ENCODE measurements at regions not wholly inside any gene's neighbourhood (a gene's known extent, or its start where the extent isn't known, plus 50 kb on each side); places are given as distances from the start of the nearest gene placed in this dataset.

DNA sequence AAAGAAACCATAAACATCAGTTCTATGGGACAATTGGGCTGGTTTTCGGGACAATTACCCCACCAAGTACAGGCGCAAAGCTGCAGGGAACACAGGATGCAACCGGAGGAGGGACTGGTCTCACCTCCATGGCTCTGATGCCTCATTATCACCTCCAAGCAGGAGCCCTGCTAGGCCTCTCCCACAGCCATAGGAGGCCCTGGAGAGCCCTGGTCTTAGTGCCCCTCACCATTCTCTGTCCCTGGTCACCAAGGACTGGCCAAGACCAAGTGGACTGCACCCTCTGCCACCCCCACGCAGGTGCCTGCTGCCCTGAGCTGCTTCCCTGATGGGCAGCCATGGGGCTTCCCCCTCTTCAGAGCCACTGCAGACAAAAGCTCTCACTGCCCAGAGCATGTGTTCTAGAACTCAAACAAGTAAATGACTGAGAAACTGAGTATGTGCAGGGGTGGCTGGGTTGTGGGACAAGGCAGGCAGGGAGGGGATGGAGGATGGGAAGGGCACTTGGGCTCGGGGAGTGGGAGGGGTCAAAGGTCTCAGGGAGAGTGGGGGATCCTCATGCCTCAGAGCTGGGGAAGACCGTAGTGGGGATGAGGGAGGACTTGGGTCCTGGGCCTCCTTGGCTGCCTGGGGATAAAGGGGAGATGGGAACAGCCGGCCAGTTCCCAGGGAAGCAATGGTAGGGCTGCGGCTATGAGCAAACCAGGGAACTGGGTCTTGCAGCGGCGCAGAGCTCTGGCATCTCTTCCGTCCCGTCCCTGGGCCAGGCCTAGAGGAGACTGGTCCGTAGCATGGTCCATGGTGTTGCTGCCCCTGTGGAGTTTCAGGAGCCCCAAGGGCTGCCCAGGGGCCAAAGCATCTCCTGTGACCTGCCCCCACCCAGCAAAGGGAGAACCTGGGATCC lies 435.1 kb downstream of the PREX1 start:
- Histone ChIP-seq H3K4me1 (ENCODE audit: insufficient read depth, low read length) (no peaks in the 10 kb centered on the region), H3K27me3 (ENCODE audit: insufficient read depth, low read length) (no peaks in the 10 kb centered on the region), H3K9me3 (ENCODE audit: low read depth, low read length) (no peaks in the 10 kb centered on the region), H3K4me3 (ENCODE audit: low read length) (no peak overlapping the region)

DNA sequence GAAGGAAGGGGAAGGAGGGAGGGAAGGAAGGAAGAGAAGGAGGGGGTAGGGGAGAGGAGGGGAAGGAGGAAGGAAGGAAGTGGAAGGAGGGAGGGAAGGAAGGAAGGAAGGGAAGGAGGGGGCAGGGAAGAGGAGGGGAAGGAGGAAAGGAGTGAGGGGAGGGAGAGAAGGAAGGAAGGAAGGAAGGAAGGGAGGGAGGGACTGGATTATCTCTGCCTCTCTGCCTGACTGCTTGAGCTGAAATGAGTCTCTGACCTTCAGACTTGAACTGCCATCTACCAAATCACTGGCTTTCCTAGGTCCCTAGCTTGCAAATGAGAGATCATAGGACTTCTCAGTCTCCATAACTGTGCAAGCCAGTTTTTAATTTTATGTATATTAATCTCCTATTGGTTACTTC lies 436.8 kb downstream of the PREX1 start:
- Histone ChIP-seq H3K4me1 (ENCODE audit: insufficient read depth, low read length) (no peaks in the 10 kb centered on the region), H3K9me3 (ENCODE audit: low read depth, low read length) (no peaks in the 10 kb centered on the region), H3K27me3 (ENCODE audit: insufficient read depth, low read length) (no peaks in the 10 kb centered on the region), H3K4me3 (ENCODE audit: low read length) (no peak overlapping the region)

DNA sequence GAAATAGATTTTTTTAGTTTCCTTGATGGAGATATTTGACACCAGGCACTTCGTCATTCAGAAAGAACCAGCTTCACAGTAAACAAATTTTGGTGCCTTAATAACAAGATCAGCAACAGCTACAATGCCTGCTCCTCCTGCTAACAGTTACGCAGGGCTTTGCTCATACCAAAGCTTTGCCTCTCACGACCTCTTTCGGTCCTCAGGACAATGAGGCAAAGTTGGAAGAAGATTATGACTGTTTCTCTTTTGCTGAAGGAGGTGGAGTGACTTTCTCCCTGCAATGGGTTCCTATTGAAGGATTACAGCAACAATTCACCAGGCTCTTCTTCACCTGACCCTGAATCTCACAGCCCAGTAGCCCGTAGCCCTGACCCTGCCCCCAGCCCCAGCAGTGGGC lies 440.1 kb downstream of the PREX1 start:
- Histone ChIP-seq H3K4me1 (ENCODE audit: insufficient read depth, low read length) (no peaks in the 10 kb centered on the region), H3K9me3 (ENCODE audit: low read depth, low read length) (no peaks in the 10 kb centered on the region), H3K4me3 (ENCODE audit: low read length) (no peak overlapping the region), H3K27me3 (ENCODE audit: insufficient read depth, low read length) (no peaks in the 10 kb centered on the region)

DNA sequence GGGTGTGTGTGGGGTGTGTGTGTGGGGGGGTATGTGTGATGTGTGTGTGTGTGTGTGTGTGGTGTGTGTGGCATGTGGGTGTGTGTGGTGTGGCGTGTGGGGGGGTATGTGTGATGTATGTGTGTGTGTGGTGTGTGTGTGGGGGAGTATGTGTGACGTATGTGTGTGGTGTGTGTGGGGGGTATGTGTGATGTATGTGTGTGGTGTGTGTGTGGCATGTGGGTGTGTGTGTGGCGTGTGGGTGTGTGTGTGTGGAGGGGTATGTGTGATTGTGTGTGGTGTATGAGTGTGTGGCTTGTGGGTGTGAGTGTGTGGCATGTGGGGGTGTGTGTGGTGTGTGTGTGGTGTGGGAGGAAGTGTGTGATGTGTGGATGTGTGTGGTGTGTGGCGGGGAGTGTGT lies 442.3 kb downstream of the PREX1 start:
- H3K4me1 ChIP-seq (ENCODE audit: insufficient read depth, low read length): no peaks in the 10 kb centered on the region
- no peak overlapping the region for H3K4me3 ChIP-seq (ENCODE audit: low read length)
- no peaks in the 10 kb centered on the region for H3K9me3 ChIP-seq (ENCODE audit: low read depth, low read length)
- H3K27me3 ChIP-seq (ENCODE audit: insufficient read depth, low read length): no peaks in the 10 kb centered on the region

GRCh38 chr20:48385114-48385513 lies 442.7 kb downstream of the PREX1 start:
- H3K27me3 ChIP-seq (ENCODE audit: insufficient read depth, low read length): no peaks in the 10 kb centered on the region
- H3K4me1 ChIP-seq (ENCODE audit: insufficient read depth, low read length): no peaks in the 10 kb centered on the region
- no peak overlapping the region for H3K4me3 ChIP-seq (ENCODE audit: low read length)
- H3K9me3 ChIP-seq (ENCODE audit: low read depth, low read length): no peaks in the 10 kb centered on the region

DNA sequence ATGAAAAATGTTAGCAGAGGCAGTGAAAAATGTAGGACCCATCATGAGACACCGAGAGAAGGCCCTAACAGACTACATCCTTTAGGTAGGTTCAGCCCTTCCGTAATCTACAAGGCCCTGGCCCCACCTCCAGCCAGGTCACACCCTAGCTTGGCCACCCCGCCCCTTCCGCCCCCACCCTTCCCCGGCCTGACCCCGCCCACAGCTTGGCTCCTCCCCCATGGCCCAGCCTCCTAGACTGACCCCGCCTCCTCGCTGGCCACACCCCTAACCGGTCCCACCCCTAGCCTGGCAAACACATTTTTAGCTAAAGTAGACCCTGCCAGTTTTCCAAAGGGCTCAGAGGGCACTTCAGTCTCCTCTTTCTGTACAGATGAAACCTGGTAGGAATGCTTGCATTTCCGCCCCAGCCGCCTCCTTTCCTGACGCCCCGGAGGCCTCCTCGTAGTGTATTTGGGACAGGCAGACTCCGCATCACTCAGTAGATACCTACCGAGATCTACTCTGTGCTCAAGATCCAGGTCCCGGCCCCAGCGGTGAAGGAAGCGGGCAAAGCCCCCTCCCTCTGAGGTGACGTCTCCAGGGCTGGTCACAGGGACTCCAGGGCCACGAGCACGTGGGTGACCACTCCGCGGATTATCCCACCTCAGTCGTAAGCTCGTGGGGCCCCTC lies 443.5 kb downstream of the PREX1 start:
- H3K4me3 ChIP-seq (ENCODE audit: low read length): no peak overlapping the region

GRCh38 chr20:48383252-48383651 lies 444.5 kb downstream of the PREX1 start:
- H3K4me1 ChIP-seq (ENCODE audit: insufficient read depth, low read length): no peaks in the 10 kb centered on the region
- H3K27me3 ChIP-seq (ENCODE audit: insufficient read depth, low read length): no peaks in the 10 kb centered on the region
- H3K9me3 ChIP-seq (ENCODE audit: low read depth, low read length): no peaks in the 10 kb centered on the region
- no peak overlapping the region for H3K4me3 ChIP-seq (ENCODE audit: low read length)

More for the DNA sequence above, 443.5 kb downstream of the PREX1 start:
- Histone ChIP-seq H3K4me1 (ENCODE audit: insufficient read depth, low read length) (no peaks in the 10 kb centered on the region), H3K27me3 (ENCODE audit: insufficient read depth, low read length) (no peaks in the 10 kb centered on the region), H3K9me3 (ENCODE audit: low read depth, low read length) (no peaks in the 10 kb centered on the region)

DNA sequence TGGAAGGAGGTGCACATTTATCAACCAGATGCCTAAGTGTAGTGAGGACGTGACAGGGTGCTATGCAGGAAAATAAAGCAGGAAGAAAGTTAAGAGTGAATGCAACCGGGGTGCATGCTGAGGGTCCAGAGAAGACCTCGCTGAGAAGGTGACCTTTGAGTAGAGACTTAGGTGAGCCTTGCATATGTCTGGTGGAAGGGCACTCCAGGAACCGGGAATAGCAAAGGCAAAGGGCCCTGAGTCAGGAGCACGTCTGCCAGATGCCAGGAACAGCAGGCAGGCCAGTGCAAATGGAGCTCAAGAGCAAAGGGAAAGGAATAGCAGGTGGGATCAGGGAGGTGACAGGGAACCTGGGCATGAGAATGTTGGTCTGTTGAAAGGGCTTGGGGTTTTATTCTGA lies 445.5 kb downstream of the PREX1 start:
- Histone ChIP-seq H3K9me3 (ENCODE audit: low read depth, low read length) (no peaks in the 10 kb centered on the region), H3K4me1 (ENCODE audit: insufficient read depth, low read length) (no peaks in the 10 kb centered on the region), H3K4me3 (ENCODE audit: low read length) (no peak overlapping the region), H3K27me3 (ENCODE audit: insufficient read depth, low read length) (no peaks in the 10 kb centered on the region)

DNA sequence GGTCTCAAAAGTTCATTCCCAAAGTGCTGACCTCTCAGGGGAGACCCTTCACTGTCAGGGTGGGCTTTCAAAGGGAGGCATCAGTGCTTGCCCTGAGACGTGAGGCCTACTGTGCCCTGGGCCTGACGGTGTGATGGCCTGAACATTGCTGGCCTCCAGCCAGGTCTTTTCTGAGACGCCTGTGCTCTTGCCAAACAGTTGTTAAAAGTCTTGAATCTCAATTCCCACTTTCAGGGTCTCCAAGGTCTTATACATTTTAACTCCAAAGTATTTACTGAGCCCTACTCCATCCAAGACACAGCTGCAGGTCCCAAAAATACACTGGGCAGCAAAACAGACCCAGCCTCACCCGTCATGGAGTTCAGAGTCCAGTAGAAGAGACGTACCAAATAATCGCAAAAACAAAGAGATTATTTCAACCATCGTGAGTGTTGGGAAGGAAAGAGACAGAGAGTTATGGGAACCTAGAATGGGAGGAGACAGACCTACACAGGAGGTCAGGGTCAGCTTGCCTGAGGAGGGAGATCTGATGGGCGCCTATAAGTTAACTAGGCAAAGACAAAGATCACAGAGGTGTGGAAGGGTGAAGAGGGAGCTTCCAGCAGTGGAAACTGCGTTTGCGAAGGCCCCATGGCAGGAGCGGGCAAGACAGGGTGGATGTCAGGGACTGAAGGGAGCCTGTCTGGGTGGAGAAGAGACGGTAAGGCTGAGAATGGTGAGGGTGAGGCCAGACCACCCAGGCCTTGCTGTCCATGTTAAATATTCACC lies 446.3 kb downstream of the PREX1 start:
- H3K9me3 ChIP-seq (ENCODE audit: low read depth, low read length): no peaks in the 10 kb centered on the region
- no peaks in the 10 kb centered on the region for H3K27me3 ChIP-seq (ENCODE audit: insufficient read depth, low read length)
- no peak overlapping the region for H3K4me3 ChIP-seq (ENCODE audit: low read length)
- no peaks in the 10 kb centered on the region for H3K4me1 ChIP-seq (ENCODE audit: insufficient read depth, low read length)

DNA sequence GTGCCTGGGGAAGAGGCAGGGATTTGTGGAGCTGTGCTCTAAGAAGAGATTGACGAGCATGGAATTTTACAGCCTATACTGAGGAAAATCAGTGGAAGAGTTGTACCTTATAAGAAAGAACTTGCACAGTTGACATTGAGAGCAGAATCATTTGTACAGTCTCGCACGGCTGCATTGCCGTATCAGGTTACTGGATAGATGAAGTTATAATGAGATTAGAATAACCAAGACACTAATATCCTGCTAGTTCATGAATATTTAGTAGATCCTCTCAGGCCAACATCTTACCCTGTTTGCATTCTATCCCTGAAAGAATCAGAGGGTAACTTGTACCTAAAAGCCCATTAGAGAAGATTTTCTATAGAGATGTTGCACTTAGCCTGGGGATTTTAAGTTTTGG lies 447.1 kb downstream of the PREX1 start:
- no peak overlapping the region for H3K4me3 ChIP-seq (ENCODE audit: low read length)
- H3K27me3 ChIP-seq (ENCODE audit: insufficient read depth, low read length): no peaks in the 10 kb centered on the region
- H3K9me3 ChIP-seq (ENCODE audit: low read depth, low read length): no peaks in the 10 kb centered on the region
- H3K4me1 ChIP-seq (ENCODE audit: insufficient read depth, low read length): no peaks in the 10 kb centered on the region

- no peaks in the 10 kb centered on the region for H3K9me3 ChIP-seq (ENCODE audit: low read depth, low read length)
- H3K4me3 ChIP-seq (ENCODE audit: low read length): no peak overlapping the region
- no peaks in the 10 kb centered on the region for H3K4me1 ChIP-seq (ENCODE audit: insufficient read depth, low read length)
- no peaks in the 10 kb centered on the region for H3K27me3 ChIP-seq (ENCODE audit: insufficient read depth, low read length)
Measured at GRCh38 chr20:48378976-48379675, 448.7 kb downstream of the PREX1 start.

- Histone ChIP-seq H3K4me3 (ENCODE audit: low read length) (no peak overlapping the region), H3K4me1 (ENCODE audit: insufficient read depth, low read length) (no peaks in the 10 kb centered on the region), H3K27me3 (ENCODE audit: insufficient read depth, low read length) (no peaks in the 10 kb centered on the region), H3K9me3 (ENCODE audit: low read depth, low read length) (no peaks in the 10 kb centered on the region)
Measured at GRCh38 chr20:48377940-48378339, 449.9 kb downstream of the PREX1 start.

DNA sequence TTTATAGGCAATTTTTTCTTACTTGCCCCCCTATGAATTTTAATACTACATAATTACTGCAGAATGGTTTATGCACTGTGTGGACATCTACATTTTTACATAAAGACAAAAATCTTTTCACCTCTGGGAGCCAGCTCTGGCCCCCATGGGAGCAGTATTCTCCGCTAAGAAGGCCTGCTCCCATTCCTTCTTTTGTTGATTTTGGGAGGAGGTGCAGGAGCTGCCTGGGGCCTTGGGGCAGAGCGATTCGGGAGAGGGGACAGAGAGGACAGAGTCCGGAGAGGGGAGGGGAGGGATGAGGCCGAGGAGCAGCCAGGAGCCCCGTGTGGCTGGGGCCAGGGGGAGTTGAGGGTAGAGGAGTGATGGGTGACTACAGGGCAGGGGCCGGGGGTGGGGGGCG lies 452.0 kb downstream of the PREX1 start:
- no peaks in the 10 kb centered on the region for H3K9me3 ChIP-seq (ENCODE audit: low read depth, low read length)
- H3K27me3 ChIP-seq (ENCODE audit: insufficient read depth, low read length): no peaks in the 10 kb centered on the region
- no peak overlapping the region for H3K4me3 ChIP-seq (ENCODE audit: low read length)
- no peaks in the 10 kb centered on the region for H3K4me1 ChIP-seq (ENCODE audit: insufficient read depth, low read length)

- H3K4me3 ChIP-seq (ENCODE audit: low read length): no peak overlapping the region
- H3K4me1 ChIP-seq (ENCODE audit: insufficient read depth, low read length): no peaks in the 10 kb centered on the region
Measured at GRCh38 chr20:48374991-48375595, 452.7 kb downstream of the PREX1 start.

More at GRCh38 chr20:48374991-48375595, 452.7 kb downstream of the PREX1 start:
- Histone ChIP-seq H3K9me3 (ENCODE audit: low read depth, low read length) (no peaks in the 10 kb centered on the region), H3K27me3 (ENCODE audit: insufficient read depth, low read length) (no peaks in the 10 kb centered on the region)
